NCI-H1417 (cell line): ENCODE measurements at regions not wholly inside any gene's neighbourhood (a gene's known extent, or its start where the extent isn't known, plus 50 kb on each side); places are given as distances from the start of the nearest gene placed in this dataset.

Experiments
- DNase-seq, 3 experiments: peaks; one replicate each; lab custom pipeline; 2025; lab: John Stamatoyannopoulos, UW

DNA sequence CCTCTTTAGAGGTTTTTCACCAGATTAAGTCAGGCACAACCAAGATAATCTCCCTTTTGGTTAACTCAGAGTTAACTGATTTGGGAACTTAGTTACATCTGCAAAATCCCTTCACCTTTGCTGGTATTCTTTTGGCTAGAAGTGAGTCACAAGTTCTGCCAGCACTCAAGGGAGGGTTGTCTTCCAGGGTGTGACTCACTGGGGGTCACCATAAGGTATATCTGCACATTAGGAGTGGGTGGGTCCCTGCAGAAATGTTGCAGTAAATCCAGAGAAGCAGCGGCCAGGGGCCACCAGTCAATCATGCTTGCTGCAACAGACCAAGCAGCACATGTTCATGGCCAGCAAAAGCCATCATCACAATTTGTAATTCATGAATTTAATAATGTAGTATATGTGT is 59.8 kb upstream of the MAML3 start:
- no peak for DNase-seq

DNA sequence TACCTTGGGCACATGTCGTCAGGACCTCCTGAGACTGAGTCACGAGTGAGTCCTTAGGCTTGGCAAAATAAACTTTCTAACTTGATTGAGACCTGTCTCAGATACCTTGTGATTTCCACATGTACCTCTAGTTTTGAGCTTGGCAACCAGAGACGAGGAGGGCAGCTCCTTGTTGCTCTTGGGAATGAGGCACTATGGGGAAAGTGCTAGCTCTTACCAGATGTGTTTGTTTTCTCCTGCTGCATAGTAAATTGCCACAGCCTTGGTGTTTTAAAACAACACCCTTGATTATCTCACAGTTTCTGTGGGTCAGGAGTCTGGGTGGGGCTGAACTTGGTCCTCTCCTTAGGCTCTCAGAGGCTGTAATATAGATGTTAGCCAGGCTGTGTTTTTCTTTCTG is 59.1 kb upstream of the MAML3 start:
- DNase-seq, result no peak

DNA sequence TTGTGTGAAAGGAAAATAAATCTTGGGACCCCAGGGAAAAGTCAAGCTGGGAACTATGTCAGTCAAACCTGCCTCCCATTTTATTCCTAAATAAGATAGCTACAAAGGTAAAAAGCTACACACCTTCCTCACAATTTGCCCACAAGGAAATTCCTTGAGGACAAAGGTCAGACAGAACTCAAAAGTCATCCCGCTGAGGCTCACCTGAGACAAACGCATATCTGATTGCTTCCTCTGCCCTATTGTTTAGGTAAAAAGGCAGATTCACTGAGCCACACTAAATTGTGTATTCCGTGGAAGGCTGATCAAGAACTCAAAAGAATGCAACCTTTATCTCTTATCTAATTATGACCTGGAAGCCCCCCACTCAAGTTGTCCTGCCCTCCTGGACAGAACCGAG is 58.7 kb upstream of the MAML3 start:
- no peak for DNase-seq

DNA sequence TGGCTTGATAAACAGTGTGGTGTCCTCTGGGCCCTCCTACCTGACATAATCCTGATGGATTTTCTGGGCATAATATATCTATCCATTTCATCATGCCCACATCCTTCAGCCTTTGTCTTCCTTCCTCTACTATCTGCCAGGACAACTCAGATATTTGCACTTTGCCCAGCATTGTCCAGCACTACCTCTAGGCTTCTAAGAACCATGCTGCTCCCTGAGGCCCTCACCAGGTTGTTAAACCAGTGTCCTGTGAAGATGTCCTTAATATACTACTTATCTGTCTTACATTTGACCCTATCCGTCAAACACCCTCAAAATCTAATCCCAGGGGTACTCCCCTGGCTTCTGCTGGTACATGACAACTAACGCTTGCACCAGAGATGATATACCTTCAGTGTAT is 58.2 kb upstream of the MAML3 start:
- DNase-seq, result no peak

DNA sequence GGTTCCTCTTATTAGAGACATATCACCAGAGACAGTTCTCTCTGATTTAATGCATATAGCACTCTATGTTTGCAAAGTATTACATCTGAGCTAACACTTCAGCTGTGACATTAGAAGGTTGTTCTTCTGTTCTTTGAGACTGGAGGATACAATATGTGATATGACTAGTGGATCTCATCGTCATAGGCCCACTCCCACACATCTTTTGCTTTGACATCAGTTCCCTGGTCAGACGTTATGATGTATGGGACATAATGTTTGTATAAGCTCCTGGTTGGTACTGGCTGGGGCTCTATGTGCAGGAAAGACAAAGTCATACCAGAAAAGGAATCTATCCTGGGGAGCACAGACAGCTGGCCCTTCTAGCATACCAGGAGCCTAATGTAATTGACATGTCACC is 57.7 kb upstream of the MAML3 start:
- no peak for DNase-seq

DNA sequence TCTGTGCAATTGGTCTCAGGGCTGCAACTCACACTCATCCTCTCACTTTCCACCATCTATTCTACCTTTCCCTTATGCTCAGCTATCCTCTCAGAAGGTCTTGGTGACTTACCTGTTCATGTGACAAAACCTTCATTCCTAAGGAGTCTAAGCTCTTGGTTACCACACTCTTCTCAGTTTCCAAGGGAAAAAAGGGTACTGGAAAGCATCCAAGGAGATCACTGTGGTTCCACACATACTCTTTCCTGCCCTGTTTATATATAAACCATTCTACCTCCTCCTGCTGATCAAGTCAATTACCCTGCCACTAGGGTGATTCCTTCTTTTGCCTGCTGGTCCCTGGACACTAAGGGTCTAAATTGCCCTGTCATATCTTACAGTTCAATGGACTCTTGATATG is 57.2 kb upstream of the MAML3 start:
- DNase-seq, result no peak

DNA sequence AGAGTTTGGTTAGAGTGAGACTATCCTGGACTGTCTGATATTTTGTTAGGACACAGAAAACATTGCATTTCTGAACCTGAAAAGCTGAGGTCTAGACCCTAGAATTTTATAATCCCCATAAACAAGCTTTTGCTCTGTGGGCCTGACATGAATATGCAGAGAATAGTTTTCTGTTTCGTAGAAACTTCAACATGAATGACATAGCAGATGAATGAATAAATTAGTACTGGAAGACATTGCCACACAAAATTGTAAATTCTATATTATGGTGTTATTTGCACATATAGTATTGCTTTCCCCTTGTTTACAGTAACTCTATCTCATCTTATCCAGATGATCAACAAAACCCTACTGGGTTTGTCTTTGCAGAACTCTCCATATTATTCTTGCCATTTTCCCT is 54.9 kb upstream of the MAML3 start:
- DNase-seq, result no peak
